ENCODE measurements at regions not wholly inside any gene's neighbourhood (a gene's known extent, or its start where the extent isn't known, plus 50 kb on each side); places are given as distances from the start of the nearest gene placed in this dataset.

GRCh38 chr14:22469538-22470303 is 119.3 kb downstream of the DAD1 start:
- WGBS, 2 donors, result 2 to 5% methylated on average over 8 of the region's 8 CpGs
- DNase-seq (no peak), ATAC-seq (ENCODE audit: low FRiP score) (no peak)
- H3K4me1 ChIP-seq (ENCODE audit: control insufficient read depth in 1 of 2, insufficient read depth in 2 of 2, low read length in 2 of 2), result no peaks in the 10 kb centered on the region
- H3K9me3 ChIP-seq (ENCODE audit: control insufficient read depth, low read length), result no peaks in the 10 kb centered on the region
- intact Hi-C loops (cut with DNase I), result loop anchor here in 1 of 2 donors (5.0 to 10.0 kb wide), 2 partner anchors 77 to 155 kb away; no protein-coding TSS in a partner anchor
- H3K27ac ChIP-seq (ENCODE audit: low read depth in 1 of 2, low read length in 2 of 2), result no peak overlapping the region
- H3K36me3 ChIP-seq (ENCODE audit: control insufficient read depth in 1 of 2, insufficient read depth in 2 of 2, low read length in 1 of 2), result no peaks in the 10 kb centered on the region
- H3K27me3 ChIP-seq (ENCODE audit: control insufficient read depth in 1 of 2, insufficient read depth in 2 of 2, low read length in 1 of 2), result no peaks in the 10 kb centered on the region
- H3K4me3 ChIP-seq (ENCODE audit: low read length in 2 of 2), result no peak overlapping the region

GRCh38 chr14:22468830-22469229 is 120.2 kb downstream of the DAD1 start:
- WGBS, 2 donors, result 35 to 42% methylated on average over 2 of the region's 2 CpGs
- H3K27ac ChIP-seq (ENCODE audit: low read depth in 1 of 2, low read length in 2 of 2), result no peak overlapping the region
- H3K4me3 ChIP-seq (ENCODE audit: low read length in 2 of 2), result no peak overlapping the region
- ATAC-seq (ENCODE audit: low FRiP score), result no peak
- H3K36me3 ChIP-seq (ENCODE audit: control insufficient read depth in 1 of 2, insufficient read depth in 2 of 2, low read length in 1 of 2), result no peaks in the 10 kb centered on the region
- H3K27me3 ChIP-seq (ENCODE audit: control insufficient read depth in 1 of 2, insufficient read depth in 2 of 2, low read length in 1 of 2), result no peaks in the 10 kb centered on the region
- H3K4me1 ChIP-seq (ENCODE audit: control insufficient read depth in 1 of 2, insufficient read depth in 2 of 2, low read length in 2 of 2), result no peaks in the 10 kb centered on the region
- DNase-seq, result no peak
- intact Hi-C loops (cut with DNase I), result no loop called here
- H3K9me3 ChIP-seq (ENCODE audit: control insufficient read depth, low read length), result no peaks in the 10 kb centered on the region

GRCh38 chr14:22466491-22466890 is 122.5 kb downstream of the DAD1 start:
- no peak overlapping the region for H3K27ac ChIP-seq (ENCODE audit: low read depth in 1 of 2, low read length in 2 of 2)
- ATAC-seq (ENCODE audit: low FRiP score) (no peak), DNase-seq (no peak)
- no peaks in the 10 kb centered on the region for H3K9me3 ChIP-seq (ENCODE audit: control insufficient read depth, low read length)
- no peaks in the 10 kb centered on the region for H3K27me3 ChIP-seq (ENCODE audit: control insufficient read depth in 1 of 2, insufficient read depth in 2 of 2, low read length in 1 of 2)
- no peaks in the 10 kb centered on the region for H3K4me1 ChIP-seq (ENCODE audit: control insufficient read depth in 1 of 2, insufficient read depth in 2 of 2, low read length in 2 of 2)
- no peak overlapping the region for H3K4me3 ChIP-seq (ENCODE audit: low read length in 2 of 2)
- 92 to 96% methylated on average over 4 of the region's 4 CpGs for WGBS, 2 donors
- H3K36me3 ChIP-seq (ENCODE audit: control insufficient read depth in 1 of 2, insufficient read depth in 2 of 2, low read length in 1 of 2), result no peaks in the 10 kb centered on the region
- intact Hi-C loops (cut with DNase I), result no loop called here

GRCh38 chr14:22465201-22465840 is 123.7 kb downstream of the DAD1 start:
- ATAC-seq (ENCODE audit: low FRiP score) (no peak), DNase-seq (no peak)
- H3K4me3 ChIP-seq (ENCODE audit: low read length in 2 of 2), result no peak overlapping the region
- no peak overlapping the region for H3K27ac ChIP-seq (ENCODE audit: low read depth in 1 of 2, low read length in 2 of 2)
- H3K36me3 ChIP-seq (ENCODE audit: control insufficient read depth in 1 of 2, insufficient read depth in 2 of 2, low read length in 1 of 2), result no peaks in the 10 kb centered on the region
- H3K4me1 ChIP-seq (ENCODE audit: control insufficient read depth in 1 of 2, insufficient read depth in 2 of 2, low read length in 2 of 2), result no peaks in the 10 kb centered on the region
- 81 to 86% methylated on average over 2 of the region's 2 CpGs for whole genome bisulfite sequencing, 2 donors
- no peaks in the 10 kb centered on the region for H3K9me3 ChIP-seq (ENCODE audit: control insufficient read depth, low read length)
- H3K27me3 ChIP-seq (ENCODE audit: control insufficient read depth in 1 of 2, insufficient read depth in 2 of 2, low read length in 1 of 2), result no peaks in the 10 kb centered on the region
- intact Hi-C loops (cut with DNase I), result no loop called here

GRCh38 chr14:22464422-22465142 is 124.4 kb downstream of the DAD1 start:
- Histone ChIP-seq H3K4me3 (ENCODE audit: low read length in 2 of 2) (no peak overlapping the region), H3K36me3 (ENCODE audit: control insufficient read depth in 1 of 2, insufficient read depth in 2 of 2, low read length in 1 of 2) (no peaks in the 10 kb centered on the region), H3K27ac (ENCODE audit: low read depth in 1 of 2, low read length in 2 of 2) (no peak overlapping the region), H3K4me1 (ENCODE audit: control insufficient read depth in 1 of 2, insufficient read depth in 2 of 2, low read length in 2 of 2) (no peaks in the 10 kb centered on the region), H3K9me3 (ENCODE audit: control insufficient read depth, low read length) (no peaks in the 10 kb centered on the region), H3K27me3 (ENCODE audit: control insufficient read depth in 1 of 2, insufficient read depth in 2 of 2, low read length in 1 of 2) (no peaks in the 10 kb centered on the region)
- DNase-seq (no peak), ATAC-seq (ENCODE audit: low FRiP score) (no peak)
- intact Hi-C loops (cut with DNase I), result no loop called here
- WGBS, 2 donors, result 95 to 98% methylated on average over 4 of the region's 4 CpGs

- DNase-seq (no peak), ATAC-seq (ENCODE audit: low FRiP score) (no peak)
- peaks cover 0 to under 1% of the 10 kb centered on the region in 2 donors for H3K27me3 ChIP-seq (ENCODE audit: control insufficient read depth in 1 of 2, insufficient read depth in 2 of 2, low read length in 1 of 2)
- H3K9me3 ChIP-seq (ENCODE audit: control insufficient read depth, low read length), result no peaks in the 10 kb centered on the region
- 50 to 56% methylated on average over 4 of the region's 4 CpGs for WGBS, 2 donors
- no peaks in the 10 kb centered on the region for H3K4me1 ChIP-seq (ENCODE audit: control insufficient read depth in 1 of 2, insufficient read depth in 2 of 2, low read length in 2 of 2)
- intact Hi-C loops (cut with DNase I), result no loop called here
- no peak overlapping the region for H3K4me3 ChIP-seq (ENCODE audit: low read length in 2 of 2)
- H3K27ac ChIP-seq (ENCODE audit: low read depth in 1 of 2, low read length in 2 of 2), result no peak overlapping the region
- H3K36me3 ChIP-seq (ENCODE audit: control insufficient read depth in 1 of 2, insufficient read depth in 2 of 2, low read length in 1 of 2), result no peaks in the 10 kb centered on the region
Measured at GRCh38 chr14:22463763-22464173, 125.3 kb downstream of the DAD1 start.

GRCh38 chr14:22462923-22463322 is 126.1 kb downstream of the DAD1 start:
- intact Hi-C loops (cut with DNase I), result no loop called here
- H3K9me3 ChIP-seq (ENCODE audit: control insufficient read depth, low read length), result no peaks in the 10 kb centered on the region
- ATAC-seq (ENCODE audit: low FRiP score) (no peak), DNase-seq (no peak)
- H3K4me3 ChIP-seq (ENCODE audit: low read length in 2 of 2), result no peak overlapping the region
- H3K4me1 ChIP-seq (ENCODE audit: control insufficient read depth in 1 of 2, insufficient read depth in 2 of 2, low read length in 2 of 2), result no peaks in the 10 kb centered on the region
- 93% methylated on average over 4 of the region's 4 CpGs for WGBS, 2 donors
- H3K36me3 ChIP-seq (ENCODE audit: control insufficient read depth in 1 of 2, insufficient read depth in 2 of 2, low read length in 1 of 2), result no peaks in the 10 kb centered on the region
- no peak overlapping the region for H3K27ac ChIP-seq (ENCODE audit: low read depth in 1 of 2, low read length in 2 of 2)
- peaks cover 0 to 1% of the 10 kb centered on the region in 2 donors for H3K27me3 ChIP-seq (ENCODE audit: control insufficient read depth in 1 of 2, insufficient read depth in 2 of 2, low read length in 1 of 2)

GRCh38 chr14:22460461-22461195 is 128.4 kb downstream of the DAD1 start:
- H3K4me1 ChIP-seq (ENCODE audit: control insufficient read depth in 1 of 2, insufficient read depth in 2 of 2, low read length in 2 of 2), result no peaks in the 10 kb centered on the region
- no peak overlapping the region for H3K4me3 ChIP-seq (ENCODE audit: low read length in 2 of 2)
- H3K36me3 ChIP-seq (ENCODE audit: control insufficient read depth in 1 of 2, insufficient read depth in 2 of 2, low read length in 1 of 2), result no peaks in the 10 kb centered on the region
- peaks cover 0 to 1% of the 10 kb centered on the region in 2 donors for H3K27me3 ChIP-seq (ENCODE audit: control insufficient read depth in 1 of 2, insufficient read depth in 2 of 2, low read length in 1 of 2)
- intact Hi-C loops (cut with DNase I), result no loop called here
- DNase-seq (no peak), ATAC-seq (ENCODE audit: low FRiP score) (no peak)
- no peak overlapping the region for H3K27ac ChIP-seq (ENCODE audit: low read depth in 1 of 2, low read length in 2 of 2)
- 76 to 84% methylated on average over 4 of the region's 4 CpGs for WGBS, 2 donors
- H3K9me3 ChIP-seq (ENCODE audit: control insufficient read depth, low read length), result no peaks in the 10 kb centered on the region

Data from aorta (tissue), 5 donors.